A204.1 (cell line): ENCODE measurements at regions not wholly inside any gene's neighbourhood (a gene's known extent, or its start where the extent isn't known, plus 50 kb on each side); places are given as distances from the start of the nearest gene placed in this dataset.
"Not testable (repeated sequence)": the region's sequence is repeated elsewhere in the genome, so short reads cannot be mapped to it uniquely, and the experiment has no call there.

Source experiments
- FAIRE-seq: peaks from 2 replicates; lab custom pipeline; 2012; peaks lifted over from hg19 to GRCh38; lab: Jason Lieb, UNC

DNA sequence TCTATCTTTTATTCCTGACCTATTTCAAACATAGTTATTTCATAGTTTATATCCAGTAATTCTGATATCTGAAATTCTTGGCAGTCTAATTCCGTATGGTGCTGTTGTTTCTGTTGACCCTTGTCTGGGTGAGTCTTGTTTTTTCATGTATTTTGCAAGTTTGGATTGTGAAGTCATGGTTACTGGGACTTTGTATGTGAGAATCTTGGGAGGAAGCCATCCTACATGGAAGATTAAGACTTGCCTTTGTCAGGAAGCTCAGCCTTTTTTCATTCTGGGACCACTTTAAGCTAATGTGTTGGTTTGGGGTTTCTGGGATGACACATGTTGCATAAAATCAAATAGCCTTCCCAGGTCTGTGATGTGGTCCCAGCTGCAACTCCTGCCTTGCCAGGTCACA is 191.6 kb upstream of the E2F7 start:
- FAIRE-seq: no peak

DNA sequence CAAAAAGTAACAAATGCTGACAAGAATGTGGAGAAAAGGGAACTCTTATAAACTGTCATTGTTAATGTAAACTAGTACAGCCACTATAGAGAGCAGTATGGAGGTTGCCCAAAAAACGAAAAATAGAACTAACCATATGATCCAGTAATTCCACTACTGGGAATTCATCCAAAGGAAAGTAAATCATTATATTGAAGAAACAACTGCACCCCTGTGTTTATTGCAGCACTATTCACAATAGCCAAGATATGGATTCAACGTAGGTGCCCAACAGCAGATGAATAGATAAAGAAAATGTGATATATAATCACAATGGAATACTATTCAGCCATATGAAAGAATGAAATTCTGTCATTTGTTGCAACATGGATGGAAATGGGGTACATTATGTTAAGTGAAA is 188.0 kb upstream of the E2F7 start:
- no peak for FAIRE-seq

- no peak for FAIRE-seq
Observed at GRCh38 chr12:77251799-77252198, 186.4 kb upstream of the E2F7 start.

- no peak for FAIRE-seq
Observed at GRCh38 chr12:77249892-77250291, 184.5 kb upstream of the E2F7 start.

DNA sequence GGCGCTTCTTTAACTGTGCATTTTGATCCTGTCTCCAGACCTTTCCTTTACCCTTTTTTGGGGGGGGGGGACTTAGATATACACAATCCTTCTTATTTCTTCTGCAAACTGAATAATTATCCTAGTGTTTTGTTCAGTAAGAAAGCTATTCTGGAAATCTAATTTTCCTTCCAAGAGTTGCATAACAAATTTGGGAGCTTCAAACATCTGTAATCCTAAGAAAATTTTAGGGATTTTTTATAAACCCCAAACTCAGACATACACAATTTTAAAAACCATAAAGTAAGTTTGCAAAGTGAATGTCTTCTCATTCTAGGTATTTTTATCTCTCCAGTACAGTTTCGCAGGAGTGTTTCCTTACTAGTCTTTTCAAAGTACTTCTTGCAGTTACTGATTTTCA is 182.7 kb upstream of the E2F7 start:
- FAIRE-seq: no peak

GRCh38 chr12:77247542-77247941 is 182.2 kb upstream of the E2F7 start:
- FAIRE-seq: no peak

GRCh38 chr12:77243345-77243744 is 178.0 kb upstream of the E2F7 start:
- FAIRE-seq: no peak

DNA sequence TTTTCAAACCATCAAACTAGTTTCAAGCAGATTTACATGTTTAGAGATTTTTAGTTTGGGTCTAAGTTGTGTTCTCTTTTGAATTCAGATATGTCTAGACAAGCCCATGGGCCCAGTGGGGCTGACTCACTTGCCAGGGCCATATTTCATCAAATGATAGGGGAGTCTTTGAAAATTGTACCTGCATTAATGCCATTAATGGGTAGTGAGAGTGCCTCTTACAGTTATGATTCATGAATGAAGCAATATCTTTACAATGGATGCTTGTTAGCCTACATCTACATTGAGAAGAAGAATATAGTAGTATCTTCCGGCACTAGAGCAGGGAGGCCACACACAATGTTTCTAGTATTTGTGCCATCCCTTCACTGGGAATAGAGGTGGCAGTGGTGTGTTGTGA is 174.2 kb upstream of the E2F7 start:
- FAIRE-seq: no peak

DNA sequence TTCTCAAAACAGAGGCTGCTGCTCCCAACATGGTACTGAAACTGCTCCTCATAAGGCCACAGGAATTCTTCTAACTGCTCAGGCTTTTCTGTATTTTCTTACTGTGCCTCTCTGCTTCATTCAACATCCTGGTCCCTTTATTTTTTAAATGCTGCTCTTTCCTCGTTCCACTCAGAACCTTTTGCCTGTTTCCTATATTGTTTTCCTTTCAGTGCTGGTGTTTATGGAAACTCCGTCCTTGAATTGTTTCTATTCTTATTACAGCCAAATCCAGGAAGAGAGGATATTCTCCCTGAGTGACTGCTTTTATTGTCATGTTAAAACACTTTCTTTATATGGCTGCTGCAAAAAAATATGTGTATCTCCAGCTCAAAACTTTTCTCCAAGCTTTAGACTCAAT is 173.0 kb upstream of the E2F7 start:
- FAIRE-seq: no peak

- no peak for FAIRE-seq
Observed at GRCh38 chr12:77237896-77238295, 172.5 kb upstream of the E2F7 start.

DNA sequence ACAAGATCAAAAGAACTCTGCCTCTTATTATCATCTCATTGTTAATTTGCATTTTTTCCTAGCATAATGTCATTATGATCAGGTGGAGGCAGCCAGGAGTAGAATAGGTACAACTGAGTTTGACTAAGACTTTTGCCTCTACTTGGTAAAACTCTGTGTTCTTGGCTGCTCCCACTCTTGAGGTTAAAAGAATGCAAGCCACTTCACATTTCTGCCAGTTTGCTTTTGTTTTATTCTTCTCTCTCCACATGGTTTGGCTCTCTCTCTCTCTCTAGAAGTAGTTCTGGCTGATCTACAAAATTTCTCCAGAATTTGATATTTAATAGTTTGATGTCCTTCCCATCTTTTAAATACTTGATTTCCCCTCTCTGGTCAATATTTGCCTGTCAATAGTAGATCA is 170.7 kb upstream of the E2F7 start:
- FAIRE-seq: no peak

DNA sequence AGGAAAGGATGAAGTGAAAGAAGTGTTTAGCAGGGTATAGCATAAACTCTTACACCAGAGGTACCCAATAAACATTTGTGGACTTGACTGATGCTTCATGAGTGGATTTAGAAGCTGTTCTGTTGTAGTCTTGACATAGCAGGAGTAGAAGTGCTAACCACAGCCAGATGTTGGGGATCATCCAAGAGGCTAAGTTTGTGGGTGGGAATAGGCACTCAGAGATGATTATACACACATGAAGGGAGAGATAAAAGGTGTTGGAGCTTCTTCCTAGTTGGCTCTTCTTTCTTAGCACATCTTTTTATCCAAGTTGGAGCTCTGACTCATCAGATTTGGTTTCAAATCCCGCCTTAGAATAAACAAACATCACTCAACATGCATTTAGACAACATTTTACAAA is 166.7 kb upstream of the E2F7 start:
- no peak for FAIRE-seq

DNA sequence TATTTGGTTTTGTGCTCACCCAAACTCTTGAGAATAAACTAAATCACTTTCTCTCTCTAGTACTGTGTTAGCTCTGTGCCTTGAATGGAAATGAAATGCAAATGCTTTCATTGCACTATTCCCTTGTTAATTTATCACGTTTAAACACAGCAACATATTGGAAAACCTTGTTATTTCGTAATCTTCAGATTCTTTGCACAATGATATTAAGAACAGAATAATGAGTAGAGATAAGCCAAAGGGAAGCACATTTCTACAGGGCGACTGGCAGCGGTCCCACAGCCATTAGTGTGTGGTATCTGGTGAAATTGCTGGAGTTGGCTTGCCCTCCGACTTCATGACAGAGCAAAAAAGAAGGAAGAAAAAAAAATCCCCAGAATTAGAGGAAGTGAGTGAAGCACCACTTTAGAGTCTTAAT is 166.1 kb upstream of the E2F7 start:
- FAIRE-seq: no peak

- FAIRE-seq: no peak
Observed at GRCh38 chr12:77229640-77230442, 164.5 kb upstream of the E2F7 start.

GRCh38 chr12:77228376-77228775 is 163.0 kb upstream of the E2F7 start:
- FAIRE-seq: no peak

- no peak for FAIRE-seq
Observed at GRCh38 chr12:77226368-77226767, 161.0 kb upstream of the E2F7 start.

- FAIRE-seq: no peak
Observed at GRCh38 chr12:77225373-77225772, 160.0 kb upstream of the E2F7 start.

DNA sequence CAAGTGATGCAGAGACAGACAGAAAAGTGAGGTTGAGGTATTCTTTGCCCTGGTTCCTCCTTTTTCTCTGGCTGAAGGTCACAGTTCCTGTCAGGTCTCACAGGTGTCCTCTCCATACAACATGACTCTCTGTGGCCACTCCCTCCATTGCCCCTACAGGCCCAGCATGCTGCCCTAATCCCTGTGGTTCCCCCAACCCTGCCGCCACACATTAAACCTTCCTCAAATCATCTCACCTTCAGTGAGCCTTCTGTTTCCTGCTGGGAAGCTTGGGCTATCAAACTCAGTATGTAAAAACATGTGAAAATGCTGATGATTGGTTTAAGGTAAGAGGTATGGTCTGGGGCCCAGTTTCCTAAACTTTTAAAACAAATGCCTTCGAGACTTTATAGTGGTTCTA is 159.0 kb upstream of the E2F7 start:
- no peak for FAIRE-seq

DNA sequence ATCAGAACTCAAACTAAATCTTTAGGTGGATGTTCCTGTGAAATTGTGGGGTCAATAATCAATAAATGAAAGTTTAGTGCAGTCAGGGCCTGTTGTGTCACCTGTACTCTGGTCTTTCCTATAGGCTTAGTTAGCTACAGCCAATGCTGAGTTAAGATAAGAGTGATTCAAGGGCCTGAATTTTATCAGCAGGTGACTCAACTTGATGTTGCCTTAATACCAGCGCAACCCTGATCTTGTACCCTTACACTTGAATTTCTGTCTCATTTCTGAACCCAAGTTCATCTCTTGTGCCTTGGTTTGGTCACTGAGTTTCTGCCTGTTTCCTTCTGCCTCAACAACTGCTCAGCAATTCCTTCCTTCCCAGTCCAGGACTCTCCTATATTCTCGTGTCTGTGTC is 157.0 kb upstream of the E2F7 start:
- no peak for FAIRE-seq

GRCh38 chr12:77220586-77220985 is 155.2 kb upstream of the E2F7 start:
- no peak for FAIRE-seq

DNA sequence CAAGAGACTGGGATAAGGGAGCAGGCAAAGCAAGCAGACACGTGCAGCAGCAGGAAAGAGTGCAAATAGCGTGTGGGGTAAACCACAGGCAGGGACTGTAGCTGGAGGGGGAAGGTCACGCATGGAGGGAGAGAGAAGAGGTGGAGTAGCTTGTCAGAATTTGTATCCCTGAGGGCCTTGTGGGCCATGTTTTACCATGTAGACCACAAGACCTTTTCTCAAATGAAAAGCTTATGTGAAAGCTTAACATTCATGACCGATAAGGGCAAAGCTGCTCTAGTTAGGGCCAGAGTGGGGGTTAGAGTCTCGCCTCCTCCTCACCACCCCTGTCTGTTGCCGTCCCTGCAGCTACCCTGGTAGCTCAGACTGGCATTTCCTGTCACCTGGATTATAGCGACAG is 152.9 kb upstream of the E2F7 start:
- FAIRE-seq: no peak

DNA sequence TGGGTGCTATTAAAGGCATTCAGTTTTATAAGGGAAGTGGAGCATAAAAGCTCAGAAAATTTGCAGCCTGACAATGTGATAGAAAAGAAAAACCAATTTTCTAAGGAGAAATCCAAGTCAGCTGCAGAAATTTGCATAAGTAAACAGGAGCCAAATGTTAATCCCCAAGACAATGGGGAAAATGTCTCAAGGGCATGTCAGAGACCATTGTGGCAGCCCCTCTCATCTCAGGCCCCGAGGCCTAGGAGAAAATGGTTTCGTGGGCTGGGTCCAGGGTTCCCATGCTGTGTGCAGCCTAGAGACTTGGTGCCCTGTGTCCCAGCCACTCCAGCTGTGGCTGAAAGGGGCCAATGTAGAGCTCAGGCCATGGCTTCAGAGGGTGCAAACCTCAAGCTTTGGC is 150.8 kb upstream of the E2F7 start:
- not testable (repeated sequence) for FAIRE-seq

DNA sequence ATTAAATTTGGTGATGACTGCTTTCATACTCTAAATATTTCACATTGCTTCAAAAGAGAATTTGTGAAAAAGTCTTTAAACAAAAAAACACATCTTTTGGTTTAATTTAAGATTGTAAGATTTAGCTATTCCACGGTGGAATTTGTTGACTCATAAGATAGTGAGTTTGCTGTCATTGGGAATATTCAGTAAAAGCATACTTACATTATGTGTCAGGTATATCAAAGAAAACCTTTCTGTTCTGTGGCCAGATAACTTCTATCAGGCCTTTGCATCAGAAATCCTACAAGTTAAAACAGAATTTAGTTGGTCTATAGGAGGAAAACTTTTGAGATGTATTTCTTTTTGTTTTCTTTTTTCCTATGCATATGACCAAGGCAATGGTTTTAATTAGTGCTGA is 148.8 kb upstream of the E2F7 start:
- FAIRE-seq: no peak

- FAIRE-seq: no peak
Observed at GRCh38 chr12:77213319-77213718, 147.9 kb upstream of the E2F7 start.

DNA sequence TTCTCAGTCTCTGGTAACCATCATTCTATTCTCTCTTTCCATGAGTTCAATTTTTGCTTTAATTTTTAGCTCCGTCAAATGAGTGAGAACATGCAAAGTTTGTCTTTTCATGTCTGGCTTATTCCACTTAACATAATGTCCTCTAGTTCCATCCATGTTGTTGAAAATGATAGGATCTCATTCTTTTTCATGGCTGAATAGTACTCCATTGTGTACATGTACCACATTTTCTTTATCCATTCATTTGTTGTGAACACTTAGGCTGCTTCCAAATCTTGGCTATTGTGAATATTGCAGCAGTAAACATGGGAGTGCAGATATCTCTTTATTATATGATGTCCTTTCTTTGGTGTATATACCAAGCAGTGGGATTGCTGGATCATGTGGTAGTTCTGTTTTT is 145.4 kb upstream of the E2F7 start:
- FAIRE-seq: no peak
